Stimulated activated CD8-positive, alpha-beta memory T cell treated with anti-CD3 and anti-CD28 coated beads, Interleukin-7, amount 100 ng/mL, for 24 hours (primary cell): ENCODE measurements at regions not wholly inside any gene's neighbourhood (a gene's known extent, or its start where the extent isn't known, plus 50 kb on each side); places are given as distances from the start of the nearest gene placed in this dataset.

Experiments used
- DNase-seq: peaks from one replicate; pipeline ENCODE4 v3.0.0-alpha.2; 2020; ENCODE audit warnings: low read depth

DNA sequence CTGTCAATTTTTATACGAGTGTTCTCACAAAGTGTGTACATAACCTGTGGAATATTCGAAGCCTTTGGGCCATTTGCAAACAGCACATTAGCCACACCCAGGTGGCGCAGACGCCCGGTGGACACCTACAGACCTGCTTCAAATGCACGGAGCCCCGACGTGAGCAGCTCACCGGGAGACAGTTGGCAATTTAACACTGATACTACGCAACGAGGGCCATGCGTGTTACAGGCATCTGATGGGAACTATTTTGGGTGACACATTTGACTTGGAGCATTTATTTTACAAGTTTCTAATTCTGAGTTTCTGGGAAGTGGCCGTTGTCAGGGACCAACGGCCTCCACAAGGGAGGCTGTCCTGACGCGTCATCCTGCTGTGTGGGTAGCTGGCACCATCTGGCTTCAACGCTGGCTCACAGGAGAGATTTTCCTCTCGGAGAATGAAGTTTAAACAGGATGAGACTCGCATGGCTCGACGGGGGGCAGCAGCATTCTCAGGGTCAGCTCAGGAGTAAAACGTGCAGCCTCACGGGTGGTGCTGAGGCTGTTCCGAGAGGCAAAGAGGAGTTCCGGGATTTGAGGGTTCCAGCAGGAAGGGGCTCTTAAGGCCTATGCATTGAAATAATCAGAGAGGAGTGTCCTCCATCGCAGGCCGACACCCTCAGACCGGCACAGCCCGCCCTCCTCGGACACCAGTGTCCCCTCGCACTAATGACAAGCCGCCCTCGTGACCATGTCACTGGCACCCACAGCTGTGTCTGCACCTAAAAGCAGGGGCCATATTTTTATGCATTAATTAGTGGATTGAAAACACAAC is 207.4 kb downstream of the DLL1 start:
- no peak for DNase-seq

DNA sequence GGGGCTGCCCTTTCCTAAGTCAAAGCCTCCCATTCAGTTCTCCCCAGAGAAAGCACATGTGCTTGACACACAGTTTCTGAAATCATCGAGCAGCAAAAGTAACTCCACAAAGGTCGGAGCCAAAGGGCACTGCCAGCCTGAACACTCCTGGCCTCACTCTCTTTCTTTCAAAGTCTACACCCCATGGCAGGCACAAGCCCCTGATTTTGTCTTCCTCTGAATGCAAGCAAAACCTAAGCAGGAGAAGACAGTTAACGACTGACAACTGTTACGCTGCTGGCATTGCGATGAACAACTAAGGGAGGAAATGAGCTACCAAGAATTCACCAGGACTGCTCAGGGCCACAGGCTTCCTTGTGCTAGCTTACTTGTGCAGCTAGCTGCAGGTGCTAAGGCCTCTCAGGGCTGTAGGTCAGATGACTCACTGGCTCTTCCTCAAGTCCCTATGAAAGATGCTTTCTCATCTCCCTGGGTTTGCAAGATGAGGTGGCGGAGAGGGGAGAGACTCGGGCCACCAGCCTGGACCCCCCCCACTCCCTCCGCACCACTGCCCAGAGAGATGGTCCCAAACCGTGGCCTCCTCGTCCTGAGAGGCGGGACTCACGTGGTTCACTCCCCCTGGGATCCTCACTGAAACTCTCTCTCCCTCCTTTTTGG is 208.2 kb downstream of the DLL1 start:
- no peak for DNase-seq

- DNase-seq: no peak
These were observed 208.8 kb downstream of the DLL1 start for GRCh38 chr6:170082067-170082466.

DNA sequence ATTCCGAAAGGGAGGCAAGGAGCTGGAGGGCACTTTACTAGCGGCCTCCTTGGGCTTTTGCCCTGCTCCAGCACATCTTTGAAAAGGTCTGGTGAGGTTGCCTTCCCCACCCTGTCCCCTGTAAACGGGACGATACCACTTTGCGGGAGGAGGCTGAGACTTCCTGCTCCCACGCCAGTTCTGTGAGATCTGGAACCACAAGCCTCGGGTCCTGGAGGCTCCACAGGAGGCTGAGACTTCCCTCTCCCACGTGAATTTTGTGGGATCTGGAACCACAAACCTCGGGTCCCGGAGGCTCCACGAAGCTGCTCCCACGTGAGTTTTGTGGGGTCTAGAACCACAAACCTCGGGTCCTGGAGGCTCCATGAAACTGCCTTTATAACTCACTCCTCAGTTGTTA is 209.3 kb downstream of the DLL1 start:
- DNase-seq: no peak

GRCh38 chr6:170080828-170081371 is 210.0 kb downstream of the DLL1 start:
- no peak for DNase-seq

GRCh38 chr6:170080169-170080827 is 210.6 kb downstream of the DLL1 start:
- DNase-seq: no peak

DNA sequence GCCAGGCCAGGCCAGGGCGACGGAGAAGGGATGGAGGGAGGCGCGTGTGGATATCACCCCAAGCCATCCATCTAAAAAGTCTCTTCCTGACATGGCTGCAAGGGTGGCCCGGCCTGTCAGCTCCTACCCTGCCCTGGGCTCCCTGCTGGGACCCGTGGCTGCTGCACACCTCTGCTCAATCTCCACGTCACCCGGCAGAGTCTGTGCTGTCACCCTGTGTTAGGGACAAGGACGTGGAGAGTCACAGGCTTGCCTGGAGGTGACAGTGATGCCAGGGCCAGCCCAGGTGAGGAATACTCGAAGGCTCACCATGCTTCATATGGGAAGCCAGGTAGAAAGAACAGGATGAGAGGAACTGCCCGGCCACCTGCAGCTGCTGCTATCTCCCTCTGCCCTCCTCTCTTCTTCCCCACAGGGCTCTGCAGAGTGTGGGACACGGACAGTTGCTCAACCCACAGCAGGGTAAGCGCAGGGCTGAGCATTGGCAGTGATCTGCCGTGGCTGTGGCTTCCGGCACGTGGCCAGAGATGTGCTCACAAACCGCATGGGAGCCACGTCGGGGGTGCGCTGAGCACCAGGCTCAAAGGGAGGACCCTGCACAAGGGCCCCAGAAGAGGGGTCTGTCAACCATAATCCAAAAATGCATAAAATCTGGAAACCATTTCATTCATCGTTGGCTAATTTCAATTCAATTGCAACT is 214.3 kb downstream of the DLL1 start:
- no peak for DNase-seq

DNA sequence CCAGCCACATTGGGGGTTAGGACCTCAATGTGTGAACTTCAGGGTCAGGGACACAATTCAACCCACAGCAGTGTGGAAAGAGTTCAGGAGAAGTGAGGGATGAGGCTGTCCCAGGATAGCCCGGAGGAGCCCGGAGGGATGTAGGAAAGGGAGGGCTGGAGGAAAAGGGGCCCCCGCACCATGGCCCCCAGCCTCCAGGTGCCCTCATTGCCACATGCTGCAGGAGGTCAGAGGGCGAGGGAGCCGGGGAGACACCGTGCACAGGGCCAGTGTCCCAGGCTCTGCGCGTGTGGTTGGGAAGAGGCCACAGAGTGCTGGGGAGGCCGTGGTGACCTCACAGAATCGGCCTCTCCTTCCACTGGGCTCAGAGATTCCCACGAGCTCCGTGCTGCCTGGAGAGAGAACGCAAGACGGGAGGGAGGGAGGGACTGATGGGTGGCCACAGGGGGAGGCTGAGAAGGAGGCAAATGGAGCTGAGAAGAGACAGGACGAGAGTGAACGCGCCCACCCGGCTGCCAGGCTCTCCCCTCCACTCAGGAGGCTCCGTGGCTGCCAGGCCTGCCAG is 215.1 kb downstream of the DLL1 start:
- no peak for DNase-seq

DNA sequence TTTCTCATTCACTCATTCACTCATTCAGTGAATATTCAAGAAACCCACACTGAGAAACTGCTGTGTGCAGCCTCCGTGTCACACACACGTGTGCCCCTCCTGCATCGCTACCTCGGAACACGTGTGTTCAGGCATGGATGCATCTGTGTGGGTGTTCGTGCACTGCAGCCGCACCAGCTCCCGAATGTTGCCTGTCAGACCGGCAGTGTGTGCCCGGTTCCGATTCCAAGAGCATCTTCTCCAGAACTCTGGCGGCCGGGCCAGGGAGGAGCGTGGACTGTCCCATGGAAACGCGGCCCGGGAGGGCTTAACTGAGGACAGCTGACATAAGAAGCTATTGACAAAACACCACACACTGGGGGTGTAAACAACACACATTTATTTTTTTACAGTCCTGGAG is 216.0 kb downstream of the DLL1 start:
- DNase-seq: no peak

DNA sequence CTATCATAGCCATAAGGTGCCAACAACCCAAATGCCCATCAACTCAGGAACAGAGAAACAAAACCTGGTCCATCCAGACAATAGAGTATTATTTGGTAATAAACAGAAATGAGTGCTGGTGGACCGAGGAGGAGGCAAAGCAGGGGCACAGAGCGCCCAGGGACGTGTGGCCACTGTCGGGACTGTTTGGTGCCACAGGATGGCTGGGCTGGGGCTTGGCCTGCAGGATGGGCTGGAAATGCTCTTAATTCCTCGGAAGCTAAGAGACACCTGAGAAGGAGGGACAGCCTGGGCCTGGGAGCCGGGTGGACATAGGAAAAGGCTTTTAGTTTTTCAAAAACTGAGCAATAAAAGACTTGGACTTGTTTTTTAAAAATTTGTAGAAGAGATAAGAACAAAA is 216.4 kb downstream of the DLL1 start:
- DNase-seq: no peak

DNA sequence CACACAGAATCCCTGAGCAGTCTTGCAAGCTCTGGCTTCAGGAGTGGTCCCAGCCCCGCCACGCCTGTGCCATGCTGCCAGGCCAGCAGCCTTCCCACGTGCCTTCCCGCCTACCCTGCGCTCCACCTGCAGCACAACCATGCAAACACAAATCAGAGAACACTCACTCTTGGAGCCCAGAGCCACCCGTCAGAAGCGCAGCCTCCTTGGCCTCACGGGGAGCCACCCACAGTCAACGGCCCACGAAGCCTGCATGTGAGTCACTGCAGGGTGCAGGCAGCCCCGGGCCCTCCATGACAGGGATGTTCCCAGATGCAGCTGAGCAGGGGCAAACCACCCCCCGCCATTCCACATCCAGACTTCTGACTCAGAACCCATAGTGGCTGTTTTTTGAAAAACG is 217.0 kb downstream of the DLL1 start:
- DNase-seq: no peak

GRCh38 chr6:170072246-170072645 is 218.6 kb downstream of the DLL1 start:
- no peak for DNase-seq

DNA sequence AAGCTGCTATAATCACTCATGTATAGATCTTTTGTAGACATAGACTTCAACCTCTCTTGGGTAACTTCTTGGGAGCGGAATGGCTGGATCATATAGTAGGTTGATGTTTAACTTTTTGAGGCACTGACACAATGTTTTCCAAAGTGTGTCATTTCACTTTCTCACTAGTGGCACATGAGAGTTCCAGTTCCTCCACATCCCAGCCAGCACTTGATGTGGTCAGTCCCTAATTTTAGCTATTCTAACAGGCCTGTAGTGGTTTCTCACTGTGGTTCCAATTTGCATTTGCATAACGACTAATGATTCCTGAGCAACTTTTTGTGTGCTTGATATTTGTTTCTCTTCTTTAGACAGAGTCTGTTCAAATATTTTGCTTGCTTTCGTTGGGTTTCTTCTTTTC is 221.3 kb downstream of the DLL1 start:
- no peak for DNase-seq

DNA sequence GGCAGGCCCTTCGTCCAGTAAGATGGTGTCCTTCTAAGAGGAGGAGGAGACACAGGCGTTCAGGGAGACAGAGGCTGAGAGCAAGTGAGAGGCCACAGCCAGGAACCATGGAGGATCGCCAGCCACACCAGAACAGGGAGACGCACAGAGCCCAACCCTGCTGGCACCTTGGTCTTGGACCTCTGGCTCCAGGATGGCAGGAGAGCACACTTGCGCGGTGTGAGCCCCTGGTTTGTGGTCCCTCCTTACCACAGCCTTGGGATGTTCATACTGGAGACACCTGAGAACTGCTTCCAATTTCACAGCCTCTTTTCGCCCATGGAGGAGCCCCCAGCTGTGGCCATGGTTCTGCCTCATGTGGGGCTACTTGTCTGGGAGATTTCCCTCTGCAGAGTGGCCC is 222.4 kb downstream of the DLL1 start:
- no peak for DNase-seq

DNA sequence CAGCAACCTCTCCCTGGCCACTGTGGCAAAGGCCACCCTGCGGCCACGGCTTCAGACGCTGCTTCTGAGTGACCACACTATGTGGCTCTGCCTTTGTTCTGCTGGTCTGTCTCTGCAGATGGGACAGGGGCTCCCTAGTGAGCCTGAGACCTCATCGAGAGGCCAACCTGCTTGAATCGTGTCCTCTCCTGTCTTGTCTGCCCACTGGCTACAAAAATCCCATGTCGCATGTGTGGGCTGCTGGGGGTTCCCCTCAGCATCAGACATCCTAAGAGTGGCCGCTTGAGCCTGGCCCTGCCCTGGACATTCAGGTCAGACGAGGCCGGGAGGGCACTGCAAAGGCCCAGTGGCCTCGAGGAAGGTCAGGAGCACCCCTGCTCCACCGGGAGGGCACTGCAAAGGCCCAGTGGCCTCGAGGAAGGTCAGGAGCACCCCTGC is 222.9 kb downstream of the DLL1 start:
- DNase-seq: no peak

- DNase-seq: no peak
These were observed 223.7 kb downstream of the DLL1 start for GRCh38 chr6:170067181-170067641.

DNA sequence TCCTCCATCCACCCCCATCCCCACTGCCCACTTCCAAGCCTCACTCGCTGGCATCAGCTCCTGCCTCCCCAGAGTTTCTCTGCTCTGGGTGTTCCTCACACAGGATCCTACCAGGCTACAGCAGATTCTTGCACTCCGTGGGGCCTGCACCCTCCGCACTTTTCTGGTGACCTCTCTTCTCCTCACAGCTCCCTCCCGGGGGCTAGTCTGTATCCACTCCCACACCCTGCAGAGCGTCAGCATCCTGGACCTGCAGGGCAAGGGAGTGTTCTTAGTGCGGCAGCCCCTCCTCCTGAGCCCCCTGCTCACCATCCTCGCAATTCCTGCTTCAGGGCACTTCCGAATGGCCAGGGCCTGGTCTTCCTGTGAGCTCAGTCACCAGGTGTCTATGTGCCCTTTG is 224.2 kb downstream of the DLL1 start:
- no peak for DNase-seq

GRCh38 chr6:170063851-170064602 is 226.9 kb downstream of the DLL1 start:
- DNase-seq: no peak

DNA sequence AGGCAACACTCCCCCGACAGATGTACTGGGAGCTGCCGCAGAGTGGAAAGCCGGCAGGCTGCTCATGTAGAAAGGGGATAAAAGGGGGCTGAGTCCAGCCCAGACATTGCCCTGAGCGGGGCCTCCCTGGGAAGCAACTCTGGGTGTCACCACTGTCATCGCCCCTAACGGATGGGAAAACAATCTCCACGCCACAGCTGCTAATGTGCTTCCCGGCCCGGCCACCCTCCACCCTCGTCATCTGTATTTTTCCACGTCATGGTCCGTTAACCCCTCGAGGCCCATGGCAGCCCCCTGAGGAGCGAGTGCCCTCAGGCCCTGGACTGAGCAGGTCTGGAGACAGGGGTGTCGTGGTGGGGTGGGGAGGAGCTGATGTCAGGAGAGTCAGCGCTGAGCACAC is 227.4 kb downstream of the DLL1 start:
- no peak for DNase-seq

GRCh38 chr6:170062915-170063241 is 228.0 kb downstream of the DLL1 start:
- DNase-seq: no peak

DNA sequence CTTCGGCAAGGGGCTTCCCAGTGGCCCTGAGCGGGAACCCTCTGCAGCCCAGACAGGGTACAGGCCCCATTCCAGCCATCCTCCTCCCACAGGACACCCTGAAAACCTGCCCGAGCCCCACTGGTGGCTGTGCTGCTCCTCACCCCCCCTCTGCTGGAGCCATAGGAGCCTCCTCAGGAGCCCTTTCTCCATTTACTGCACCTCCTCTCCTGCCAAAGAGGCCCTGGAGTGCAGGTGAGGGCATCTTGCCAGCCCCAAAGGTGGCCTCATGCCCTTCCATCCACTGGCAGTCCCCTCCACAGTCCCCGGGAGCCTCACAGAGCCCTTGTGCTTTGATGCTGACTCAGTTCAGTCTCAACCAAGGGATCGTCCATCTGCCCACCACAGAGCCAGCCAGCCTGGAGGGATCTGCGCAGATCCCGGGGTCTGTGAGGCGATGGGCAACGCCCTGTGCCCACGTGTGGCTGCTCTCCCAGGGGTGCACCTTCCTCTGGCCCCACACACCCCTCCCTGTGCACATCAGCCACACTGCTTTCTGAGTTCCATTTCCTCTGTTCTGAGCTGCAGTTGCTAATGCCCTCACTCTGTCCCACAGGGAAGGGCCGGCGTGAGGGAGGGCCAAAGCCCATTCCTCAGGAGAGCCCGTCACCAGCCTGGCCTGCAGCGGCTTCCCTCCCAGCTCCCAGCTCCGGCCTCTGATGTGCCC is 228.5 kb downstream of the DLL1 start:
- DNase-seq: no peak
